Keratinocyte (primary cell): ENCODE measurements at regions not wholly inside any gene's neighbourhood (a gene's known extent, or its start where the extent isn't known, plus 50 kb on each side); places are given as distances from the start of the nearest gene placed in this dataset.

ENCODE experiments used
- DNase-seq: peaks from one replicate; pipeline ENCODE4 v3.0.0-alpha.2; 2011; ENCODE audit warnings: low read depth, missing footprints, low spot score
- FAIRE-seq: peaks from 2 replicates; lab custom pipeline; 2011; peaks lifted over from hg19 to GRCh38; lab: Jason Lieb, UNC
- H2AFZ ChIP-seq: 2 replicates; pipeline ENCODE4 v1.6.0; 2012; ENCODE audit warnings: low read length, control low read depth, inconsistent platforms; ENCODE audit not compliant: control insufficient read depth
- H3K27ac ChIP-seq: 2 replicates; pipeline ENCODE4 v1.5.1; 2011; ENCODE audit warnings: low read length; ENCODE audit not compliant: control insufficient read depth, insufficient read depth
- H3K27me3 ChIP-seq: 3 replicates; pipeline ENCODE4 v1.6.0; 2011; ENCODE audit warnings: low read length; ENCODE audit not compliant: control insufficient read depth, insufficient read depth; ENCODE audit errors: extremely low read depth
- H3K36me3 ChIP-seq, 2 experiments: 2 replicates in 1 of 2; 3 replicates in 1 of 2; pipeline ENCODE4 v1.5.1; 2011; ENCODE audit warnings: low read length in 2 of 2, mild to moderate bottlenecking in 1 of 2; ENCODE audit not compliant: control insufficient read depth in 2 of 2, insufficient read depth in 2 of 2; ENCODE audit errors: extremely low read depth in 1 of 2
- H3K4me1 ChIP-seq: 3 replicates; pipeline ENCODE4 v1.5.1; 2011; ENCODE audit warnings: low read length; ENCODE audit not compliant: control insufficient read depth, insufficient read depth; ENCODE audit errors: extremely low read depth
- H3K4me2 ChIP-seq: 3 replicates; pipeline ENCODE4 v1.6.0; 2011; ENCODE audit warnings: low read depth, low read length; ENCODE audit not compliant: control insufficient read depth, insufficient read depth; ENCODE audit errors: extremely low read depth
- H3K4me3 ChIP-seq, 3 experiments: fragments of 200-600 bp in 1 of 3; sonication (generic) in 1 of 3; 2 replicates in 2 of 3; 3 replicates in 1 of 3; pipeline ENCODE4 v1.5.1; 2011 to 2016; ENCODE audit warnings: low read length in 3 of 3, mild to moderate bottlenecking in 3 of 3, control low read depth in 2 of 3, inconsistent platforms in 1 of 3, low read depth in 1 of 3, mixed read lengths in 1 of 3, mixed run types in 1 of 3, moderate library complexity in 1 of 3; ENCODE audit not compliant: control insufficient read depth in 2 of 3, insufficient read depth in 2 of 3; ENCODE audit errors: extremely low read depth in 1 of 3
- H3K79me2 ChIP-seq: 2 replicates; pipeline ENCODE4 v1.6.0; 2012; ENCODE audit warnings: low read length; ENCODE audit not compliant: control insufficient read depth, insufficient read depth
- H3K9ac ChIP-seq: 3 replicates; pipeline ENCODE4 v1.6.0; 2011; ENCODE audit warnings: low read length; ENCODE audit not compliant: control insufficient read depth, insufficient read depth; ENCODE audit errors: extremely low read depth
- H3K9me1 ChIP-seq: 3 replicates; pipeline ENCODE4 v1.6.0; 2011; ENCODE audit warnings: low read length; ENCODE audit not compliant: control insufficient read depth, insufficient read depth; ENCODE audit errors: extremely low read depth
- H3K9me3 ChIP-seq: 2 replicates; pipeline ENCODE4 v1.5.1; 2012; ENCODE audit warnings: low read depth, low read length; ENCODE audit not compliant: control insufficient read depth
- H4K20me1 ChIP-seq: 3 replicates; pipeline ENCODE4 v1.6.0; 2011; ENCODE audit warnings: low read length; ENCODE audit not compliant: control insufficient read depth, insufficient read depth; ENCODE audit errors: extremely low read depth
- EZH2 ChIP-seq: IDR thresholded peaks from one replicate; pipeline ENCODE4 v1.6.1; 2012; ENCODE audit warnings: inconsistent platforms, mild to moderate bottlenecking, low read length, moderate library complexity
- dilution Hi-C: fragments of 300-500 bp; cut with MboI; formaldehyde crosslinking; loops from one replicate; pipeline ENCODE4 v1.7.0; 2020; ENCODE audit warnings: low sequenced_read_pairs; ENCODE audit not compliant: extremely low pct_ligation_motif_present
- TF ChIP-seq, protein P1 (sequence below), 3 experiments: IDR thresholded peaks in 1 of 3; conservative IDR thresholded peaks in 1 of 3; optimal IDR thresholded peaks in 1 of 3; 2 replicates in 2 of 3; 3 replicates in 1 of 3; pipeline versions ENCODE3 to v1.5.1; 2011; ENCODE audit warnings: low read length in 3 of 3, mild to moderate bottlenecking in 3 of 3, moderate library complexity in 2 of 3, control low read depth in 1 of 3, inconsistent platforms in 1 of 3; ENCODE audit not compliant: insufficient read depth in 2 of 3; ENCODE audit errors: extremely low read depth in 1 of 3

DNA sequence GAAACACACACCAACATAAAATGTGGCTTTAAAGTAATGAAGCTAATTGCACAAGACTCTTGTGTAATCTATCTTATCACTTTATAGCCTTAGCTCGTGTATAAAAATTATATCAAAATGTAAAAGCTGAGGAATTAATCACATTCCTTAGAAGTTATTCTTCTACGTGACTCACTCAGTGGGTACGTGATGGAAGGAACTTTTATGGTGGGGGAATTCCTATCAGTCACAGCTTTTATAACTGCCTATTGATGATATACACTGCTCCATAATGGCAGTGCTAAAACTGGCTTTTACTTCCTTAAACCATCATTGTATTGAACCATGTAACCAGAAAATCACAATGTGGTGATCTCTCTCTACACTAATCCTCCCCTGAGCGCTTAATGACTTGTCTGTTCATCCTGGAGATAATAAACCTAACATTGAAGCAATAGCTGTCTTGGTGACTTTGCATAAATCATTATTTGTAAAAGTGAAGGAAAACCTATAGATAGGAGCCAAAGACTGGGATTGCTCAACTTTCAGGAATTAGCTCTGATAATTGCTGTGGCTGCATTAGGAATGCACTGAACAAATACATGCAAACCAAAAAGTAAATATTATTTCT lies 276.7 kb downstream of the GBA3 start:
- Histone ChIP-seq H3K4me1 (peaks cover 11% of the 10 kb centered on the region), H3K9ac (no peak overlapping the region), H3K9me3 (no peaks in the 10 kb centered on the region), H3K4me3 (peak overlapping the region in 1 of 3 experiments; percentile 40), H3K9me1 (no peaks in the 10 kb centered on the region), H3K79me2 (no peaks in the 10 kb centered on the region), H3K4me2 (peak overlapping the region; percentile 46), H2AFZ (peak overlapping the region; percentile 80), H3K27me3 (no peaks in the 10 kb centered on the region), H3K27ac (peak overlapping the region; percentile 59), H4K20me1 (no peaks in the 10 kb centered on the region), H3K36me3 (no peaks in the 10 kb centered on the region)
- FAIRE-seq, result no peak
- TF ChIP-seq EZH2, result no peak
- TF ChIP-seq, protein P1, sequence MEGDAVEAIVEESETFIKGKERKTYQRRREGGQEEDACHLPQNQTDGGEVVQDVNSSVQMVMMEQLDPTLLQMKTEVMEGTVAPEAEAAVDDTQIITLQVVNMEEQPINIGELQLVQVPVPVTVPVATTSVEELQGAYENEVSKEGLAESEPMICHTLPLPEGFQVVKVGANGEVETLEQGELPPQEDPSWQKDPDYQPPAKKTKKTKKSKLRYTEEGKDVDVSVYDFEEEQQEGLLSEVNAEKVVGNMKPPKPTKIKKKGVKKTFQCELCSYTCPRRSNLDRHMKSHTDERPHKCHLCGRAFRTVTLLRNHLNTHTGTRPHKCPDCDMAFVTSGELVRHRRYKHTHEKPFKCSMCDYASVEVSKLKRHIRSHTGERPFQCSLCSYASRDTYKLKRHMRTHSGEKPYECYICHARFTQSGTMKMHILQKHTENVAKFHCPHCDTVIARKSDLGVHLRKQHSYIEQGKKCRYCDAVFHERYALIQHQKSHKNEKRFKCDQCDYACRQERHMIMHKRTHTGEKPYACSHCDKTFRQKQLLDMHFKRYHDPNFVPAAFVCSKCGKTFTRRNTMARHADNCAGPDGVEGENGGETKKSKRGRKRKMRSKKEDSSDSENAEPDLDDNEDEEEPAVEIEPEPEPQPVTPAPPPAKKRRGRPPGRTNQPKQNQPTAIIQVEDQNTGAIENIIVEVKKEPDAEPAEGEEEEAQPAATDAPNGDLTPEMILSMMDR (optimal IDR thresholded peaks at IDR 0.05 in 1 of 3, IDR thresholded peaks at IDR 0.05 in 1 of 3, conservative IDR thresholded peaks at IDR 0.05 in 1 of 3; ENCODE audit: extremely low read depth in 1 of 3, insufficient read depth in 2 of 3, low read length in 3 of 3), result no peak
- dilution Hi-C loops, result no loop called here
- DNase-seq, result peak; percentile 44

DNA sequence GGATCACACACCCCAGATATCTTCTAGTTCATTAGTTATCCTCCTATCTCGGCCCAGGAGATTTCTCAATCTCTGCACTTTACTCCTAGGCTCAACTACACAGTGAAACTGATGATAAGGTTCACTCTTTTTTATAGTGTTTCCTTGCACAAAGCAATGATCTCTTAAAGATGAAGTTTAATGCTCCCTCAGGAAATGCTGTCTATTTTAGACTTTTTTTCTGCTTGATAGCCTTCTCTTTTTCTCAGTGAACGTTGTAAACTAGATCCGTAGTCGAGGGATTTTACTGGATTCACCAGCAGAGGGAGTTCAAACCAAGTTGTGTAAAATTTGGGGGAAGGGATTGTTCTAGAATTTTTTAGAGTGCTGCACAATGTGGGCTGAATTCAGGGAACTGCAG lies 269.6 kb downstream of the GBA3 start:
- H3K36me3 ChIP-seq, result no peaks in the 10 kb centered on the region
- H3K27ac ChIP-seq, result no peak overlapping the region
- no peaks in the 10 kb centered on the region for H3K9me3 ChIP-seq
- no peaks in the 10 kb centered on the region for H3K4me1 ChIP-seq
- no peak overlapping the region for H3K4me2 ChIP-seq
- DNase-seq (no peak), FAIRE-seq (no peak)
- H3K27me3 ChIP-seq, result no peaks in the 10 kb centered on the region
- TF ChIP-seq EZH2, result no peak
- TF ChIP-seq, protein P1 (optimal IDR thresholded peaks at IDR 0.05 in 1 of 3, IDR thresholded peaks at IDR 0.05 in 1 of 3, conservative IDR thresholded peaks at IDR 0.05 in 1 of 3; ENCODE audit: extremely low read depth in 1 of 3, insufficient read depth in 2 of 3, low read length in 3 of 3), result peak in 2 of 3 experiments; percentile 38 to 57
- no peaks in the 10 kb centered on the region for H3K9me1 ChIP-seq
- H3K9ac ChIP-seq, result no peak overlapping the region
- no peak overlapping the region for H2AFZ ChIP-seq
- H4K20me1 ChIP-seq, result no peaks in the 10 kb centered on the region
- dilution Hi-C loops, result no loop called here
- no peak overlapping the region for H3K4me3 ChIP-seq
- H3K79me2 ChIP-seq, result no peaks in the 10 kb centered on the region
